NCI-H2081 treated with DMSO at 0.1 percent for 48 hours (cell line): ENCODE measurements at regions not wholly inside any gene's neighbourhood (a gene's known extent, or its start where the extent isn't known, plus 50 kb on each side); places are given as distances from the start of the nearest gene placed in this dataset.

ENCODE experiments used
- DNase-seq: peaks from one replicate; lab custom pipeline; 2025; lab: John Stamatoyannopoulos, UW

GRCh38 chr20:7516621-7517111 is 423.6 kb downstream of the HAO1 start:
- DNase-seq: no peak

DNA sequence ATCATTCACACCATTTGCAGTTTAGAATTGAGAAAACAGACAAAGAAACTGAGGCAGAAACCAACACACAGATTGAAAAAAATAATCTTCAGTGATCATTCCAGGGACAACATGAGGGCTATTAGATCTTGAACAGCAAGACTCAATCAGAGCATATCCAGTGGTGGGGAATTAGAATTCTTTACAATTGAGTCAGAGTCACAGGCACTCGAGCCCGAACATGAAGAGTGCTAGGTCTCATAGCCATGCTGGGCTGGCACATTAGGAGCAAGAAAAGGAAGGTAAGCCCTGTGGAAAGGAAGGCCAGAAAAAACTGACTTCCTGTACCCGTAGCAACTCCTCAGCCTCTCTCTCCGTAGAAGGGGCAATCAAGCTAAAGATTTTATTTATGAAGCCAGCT is 419.9 kb downstream of the HAO1 start:
- no peak for DNase-seq

DNA sequence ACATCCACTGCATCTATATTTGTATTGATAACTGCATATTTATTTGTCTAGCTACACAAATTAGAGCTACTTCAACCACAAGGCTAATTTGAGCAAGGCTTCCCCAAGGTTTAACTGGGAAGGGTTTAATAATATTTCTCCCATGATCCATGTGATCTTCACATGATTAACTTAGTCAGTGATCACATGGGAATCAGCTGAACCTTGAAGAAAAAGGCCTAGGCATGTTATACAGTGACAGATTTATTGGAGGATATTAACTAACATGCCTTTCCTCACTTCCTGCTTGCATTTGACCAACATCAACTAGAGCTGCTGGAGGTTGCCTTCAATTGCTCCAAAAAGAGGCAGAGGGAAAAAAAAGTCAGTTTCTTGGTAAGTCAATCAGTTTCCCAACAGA is 417.0 kb downstream of the HAO1 start:
- DNase-seq: no peak

GRCh38 chr20:7540018-7540417 is 400.2 kb downstream of the HAO1 start:
- DNase-seq: no peak

DNA sequence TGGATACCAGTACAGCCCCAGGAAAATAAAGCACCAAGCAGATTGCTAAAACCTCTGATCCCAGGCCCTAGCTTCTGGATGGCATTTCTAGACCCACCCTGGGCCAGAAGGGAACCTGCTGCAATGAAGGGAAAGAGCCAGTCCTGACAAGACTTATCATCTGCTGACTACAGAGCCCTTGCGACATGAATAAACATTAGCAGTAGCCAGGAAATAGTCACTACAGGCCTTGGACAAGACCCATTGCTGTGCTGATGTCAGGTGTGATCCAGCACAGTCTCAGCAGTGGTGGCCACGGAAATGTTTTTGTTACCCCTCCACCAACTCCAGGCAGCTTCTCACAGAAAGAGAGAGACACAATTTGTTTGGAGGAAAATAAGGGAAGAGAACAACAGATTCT is 399.3 kb downstream of the HAO1 start:
- no peak for DNase-seq

DNA sequence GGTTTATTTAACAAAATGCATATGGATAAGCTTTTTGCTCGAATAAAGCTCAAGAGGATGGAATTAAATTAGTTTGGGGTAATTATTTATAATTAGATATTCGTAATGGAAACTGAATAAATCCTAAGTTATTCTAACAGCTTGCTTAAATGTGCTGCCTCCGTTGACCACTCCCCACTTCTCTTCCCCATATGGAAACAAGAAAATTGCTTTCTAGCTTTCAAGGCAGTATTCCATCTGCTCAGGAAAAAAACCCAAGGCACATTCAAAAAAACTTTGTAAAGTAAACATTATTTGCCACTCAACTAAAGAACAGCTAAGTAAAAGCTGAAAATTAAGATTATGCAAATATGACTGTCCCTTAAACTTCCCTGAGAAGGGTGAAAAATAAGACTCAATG is 369.2 kb downstream of the HAO1 start:
- no peak for DNase-seq

DNA sequence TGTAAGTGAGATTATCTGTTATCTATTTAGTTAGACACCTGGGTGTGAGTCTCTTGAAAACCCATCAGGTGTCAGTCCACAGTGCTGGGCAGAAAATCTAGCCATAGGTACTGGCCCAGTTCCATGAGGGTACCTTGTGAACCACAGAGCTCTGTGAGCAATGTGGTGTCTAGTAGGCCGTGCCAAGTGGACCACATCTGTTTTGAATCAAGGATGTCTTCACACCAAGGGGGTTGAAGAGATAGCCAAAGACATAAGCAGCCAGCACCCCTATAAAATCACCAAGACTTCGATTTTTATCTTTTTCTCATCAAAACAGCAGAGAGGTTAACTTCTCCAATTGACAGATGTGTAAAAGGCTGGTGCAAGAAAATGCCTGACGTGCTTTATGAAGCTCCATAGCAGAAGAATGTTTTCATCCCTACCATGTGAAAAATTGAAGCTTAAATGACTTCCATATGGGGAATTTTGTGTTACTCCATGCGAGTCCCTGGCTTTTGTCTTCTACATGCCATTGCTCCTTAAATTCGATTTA is 368.7 kb downstream of the HAO1 start:
- no peak for DNase-seq

DNA sequence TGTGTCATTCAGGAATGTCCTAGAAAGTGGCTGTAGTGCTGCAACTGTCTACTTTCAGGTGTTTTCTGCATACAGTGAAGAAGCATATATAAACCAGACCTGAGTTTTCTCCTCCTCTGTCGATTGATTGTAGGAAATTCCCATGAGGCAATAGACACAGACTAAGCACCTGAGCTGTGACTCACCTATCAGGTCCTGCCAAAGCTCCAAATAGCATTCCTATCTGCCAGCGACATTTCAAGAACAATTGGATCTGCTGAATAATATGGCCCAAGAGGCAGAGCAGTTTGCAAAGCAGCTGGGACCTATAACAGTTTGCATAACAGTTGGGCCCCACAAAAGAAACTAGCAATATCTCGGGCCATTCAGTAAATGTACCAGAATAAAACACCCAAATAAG is 360.4 kb downstream of the HAO1 start:
- no peak for DNase-seq

GRCh38 chr20:7585126-7585679 is 355.1 kb downstream of the HAO1 start:
- DNase-seq: no peak

DNA sequence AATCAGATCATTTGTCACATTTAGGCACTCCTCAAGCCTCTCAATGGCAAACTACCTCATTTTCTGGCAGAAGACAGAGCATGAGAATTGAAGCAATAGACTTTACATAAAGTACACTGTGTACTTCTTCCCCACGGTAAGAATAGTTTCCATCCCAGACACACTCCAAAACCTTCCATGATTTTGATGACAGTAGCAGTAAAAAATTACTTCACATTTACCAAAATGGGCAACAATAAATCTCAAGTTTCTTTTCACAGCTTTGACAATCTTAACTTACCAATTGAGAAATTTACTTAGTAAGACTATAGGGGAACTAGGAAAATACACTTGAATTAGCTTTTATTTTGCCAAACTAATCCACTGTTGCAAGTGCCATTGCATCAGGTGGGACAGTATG is 353.8 kb downstream of the HAO1 start:
- DNase-seq: no peak

DNA sequence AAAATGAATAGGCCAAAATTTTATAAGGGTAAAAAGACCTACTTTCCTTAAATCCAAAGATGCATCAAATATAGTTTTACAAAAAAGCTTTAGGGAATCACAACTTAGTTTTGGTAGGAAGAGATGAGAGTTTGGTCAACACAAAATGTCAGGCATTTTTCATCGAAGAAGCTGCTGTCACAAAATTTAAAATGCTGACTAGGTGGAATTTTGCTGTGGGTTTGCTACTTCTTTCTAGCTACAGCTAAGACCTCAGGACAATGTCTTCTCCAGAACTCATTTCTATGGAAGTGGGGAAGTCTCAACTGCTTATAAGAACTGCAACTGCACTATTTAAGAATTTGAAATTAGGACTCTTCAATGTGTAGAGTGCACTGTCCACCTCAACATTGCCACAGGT is 351.1 kb downstream of the HAO1 start:
- DNase-seq: no peak

DNA sequence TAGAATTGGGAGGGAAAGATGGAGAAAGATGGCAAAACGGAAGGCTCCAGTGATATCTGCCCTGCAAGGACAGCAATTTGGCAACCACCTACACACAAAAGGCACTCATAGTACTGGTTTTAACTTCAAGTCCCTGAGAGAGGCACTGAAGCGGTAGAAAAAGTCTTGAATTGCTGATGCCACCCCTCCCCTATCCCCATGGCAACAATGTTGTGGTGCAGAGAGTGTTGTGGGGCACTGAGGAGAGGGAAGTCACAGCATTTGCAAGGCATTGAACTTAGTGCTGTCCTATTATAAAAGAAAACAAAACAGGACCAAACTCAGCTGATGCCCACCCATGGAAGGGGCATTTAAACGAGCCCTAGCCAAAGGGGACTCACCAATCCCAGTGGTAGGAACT is 343.7 kb downstream of the HAO1 start:
- DNase-seq: no peak

DNA sequence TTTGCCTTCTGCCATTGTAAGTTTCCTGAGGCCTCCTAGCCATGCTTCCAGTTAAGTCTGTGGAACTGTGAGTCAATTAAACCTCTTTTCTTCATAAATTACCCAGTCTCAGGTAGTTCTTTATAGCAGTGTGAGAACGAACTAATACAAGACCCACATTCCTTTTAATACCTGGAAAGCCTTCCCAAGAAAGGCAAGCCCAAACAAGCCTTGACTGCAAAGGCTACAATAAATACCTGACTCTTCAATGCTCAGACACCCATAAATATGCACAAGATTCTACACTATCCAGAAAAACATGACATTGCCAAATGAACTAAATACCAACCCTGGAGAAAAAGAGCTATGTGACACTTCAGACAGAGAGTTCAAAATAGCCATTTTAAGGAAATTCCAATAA is 338.8 kb downstream of the HAO1 start:
- no peak for DNase-seq

DNA sequence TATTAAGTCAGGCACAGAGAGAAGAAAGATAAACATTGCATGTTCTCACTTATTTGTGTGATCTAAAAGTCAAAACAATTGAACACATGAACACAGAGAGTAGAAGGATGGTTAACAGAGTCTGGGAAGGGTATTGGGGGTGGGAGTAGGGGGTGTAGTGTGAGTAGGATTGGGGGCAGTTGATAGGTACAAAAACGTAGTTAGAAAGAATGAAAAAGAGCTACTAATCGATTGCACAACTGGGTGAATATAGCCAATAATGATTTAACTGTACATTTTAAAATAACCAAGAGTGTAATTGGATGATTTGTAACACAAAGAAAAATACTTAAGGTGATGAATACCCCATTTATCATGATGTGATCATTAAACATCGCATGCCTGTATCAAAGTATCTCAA is 333.3 kb downstream of the HAO1 start:
- no peak for DNase-seq

GRCh38 chr20:7608250-7608649 is 332.0 kb downstream of the HAO1 start:
- DNase-seq: no peak

GRCh38 chr20:7609251-7609650 is 331.0 kb downstream of the HAO1 start:
- DNase-seq: no peak

GRCh38 chr20:7610681-7611080 is 329.6 kb downstream of the HAO1 start:
- no peak for DNase-seq

GRCh38 chr20:7617797-7618196 is 322.5 kb downstream of the HAO1 start:
- no peak for DNase-seq

GRCh38 chr20:7622399-7622961 is 317.8 kb downstream of the HAO1 start:
- DNase-seq: no peak

- no peak for DNase-seq
Observed at GRCh38 chr20:7624886-7625285, 315.4 kb downstream of the HAO1 start.

DNA sequence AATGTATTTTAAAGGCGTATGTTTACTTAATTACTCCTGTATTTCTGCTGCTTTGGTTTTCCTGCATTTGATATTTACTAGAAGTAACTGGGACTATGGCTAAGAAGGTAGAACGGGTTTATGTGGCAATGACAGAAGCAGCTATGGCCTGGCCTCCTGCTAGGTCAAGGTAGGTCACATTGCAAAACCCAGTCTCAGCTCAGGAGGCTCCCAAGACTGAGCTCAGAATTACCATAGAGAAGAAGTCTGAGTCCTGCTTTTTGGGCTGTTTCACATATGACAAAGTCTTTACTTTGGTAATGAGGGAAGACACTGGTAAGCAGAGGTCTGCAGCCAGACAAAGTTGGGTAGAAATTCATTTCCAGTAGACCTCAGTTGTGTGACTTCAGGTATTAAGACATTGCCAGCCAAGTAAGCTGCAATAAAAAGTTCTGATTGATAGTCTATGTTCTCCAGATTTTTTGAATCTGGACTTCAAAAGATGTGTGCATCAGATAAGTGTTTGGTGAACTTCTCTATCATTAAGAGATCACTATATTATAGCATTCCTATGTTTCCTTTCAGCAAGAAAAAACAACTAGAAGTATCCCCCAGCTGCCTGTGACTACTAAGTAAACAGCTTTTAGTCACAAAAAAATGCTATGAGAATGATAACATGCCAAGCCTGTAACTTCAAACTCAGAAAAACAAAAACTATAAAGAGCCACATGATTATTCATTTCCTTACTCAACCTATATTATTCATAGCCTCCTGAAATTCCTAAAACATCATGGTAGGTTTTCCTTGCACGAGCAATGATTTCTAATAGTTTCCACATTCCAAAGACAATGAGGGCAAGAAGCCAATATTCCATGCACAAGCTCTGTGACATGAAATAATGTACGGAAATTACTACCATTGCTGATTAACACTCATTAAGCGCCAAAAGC is 312.3 kb downstream of the HAO1 start:
- DNase-seq: no peak

GRCh38 chr20:7629880-7630279 is 310.4 kb downstream of the HAO1 start:
- no peak for DNase-seq

DNA sequence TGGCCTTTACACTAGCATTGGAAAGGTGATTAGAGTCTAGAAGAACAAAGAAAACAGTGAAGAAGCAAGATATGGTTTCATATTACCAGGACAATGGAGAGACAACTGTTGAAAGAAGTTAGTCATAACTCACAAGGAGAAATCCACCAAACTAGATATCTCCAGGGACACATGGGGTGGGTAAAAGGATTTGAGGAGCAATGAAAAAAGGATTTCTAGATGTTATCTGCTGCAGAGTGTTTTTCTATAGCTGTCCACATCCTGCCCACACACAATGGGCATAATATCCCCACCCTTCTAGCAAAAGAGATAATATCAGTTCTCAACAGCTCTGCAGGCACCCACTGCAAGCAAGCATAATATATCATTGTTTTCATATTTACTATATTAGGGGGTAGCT is 303.1 kb downstream of the HAO1 start:
- DNase-seq: no peak
